ENCODE measurements at regions not wholly inside any gene's neighbourhood (a gene's known extent, or its start where the extent isn't known, plus 50 kb on each side); places are given as distances from the start of the nearest gene placed in this dataset.

- TF ChIP-seq CTCF (IDR thresholded peaks at IDR 0.05) (no peak), POLR2A (IDR thresholded peaks at IDR 0.05) (no peak)
Measured at GRCh38 chr6:106749609-106750008, 120.2 kb downstream of the QRSL1 start.

Measured in lower leg skin (tissue), 3 donors.